ENCODE measurements at regions not wholly inside any gene's neighbourhood (a gene's known extent, or its start where the extent isn't known, plus 50 kb on each side); places are given as distances from the start of the nearest gene placed in this dataset.

- no peak overlapping the region for H3K4me3 ChIP-seq (ENCODE audit: low read depth, low read length)
- H3K36me3 ChIP-seq (ENCODE audit: control insufficient read depth in 2 of 2, insufficient read depth in 1 of 2, low read length in 2 of 2) = no peaks in the 10 kb centered on the region
- peak; percentile 91 for TF ChIP-seq ZNF529 (tag by site-specific recombination; IDR thresholded peaks at IDR 0.05; ENCODE audit: insufficient replicate concordance)
- TF ChIP-seq, protein P1, sequence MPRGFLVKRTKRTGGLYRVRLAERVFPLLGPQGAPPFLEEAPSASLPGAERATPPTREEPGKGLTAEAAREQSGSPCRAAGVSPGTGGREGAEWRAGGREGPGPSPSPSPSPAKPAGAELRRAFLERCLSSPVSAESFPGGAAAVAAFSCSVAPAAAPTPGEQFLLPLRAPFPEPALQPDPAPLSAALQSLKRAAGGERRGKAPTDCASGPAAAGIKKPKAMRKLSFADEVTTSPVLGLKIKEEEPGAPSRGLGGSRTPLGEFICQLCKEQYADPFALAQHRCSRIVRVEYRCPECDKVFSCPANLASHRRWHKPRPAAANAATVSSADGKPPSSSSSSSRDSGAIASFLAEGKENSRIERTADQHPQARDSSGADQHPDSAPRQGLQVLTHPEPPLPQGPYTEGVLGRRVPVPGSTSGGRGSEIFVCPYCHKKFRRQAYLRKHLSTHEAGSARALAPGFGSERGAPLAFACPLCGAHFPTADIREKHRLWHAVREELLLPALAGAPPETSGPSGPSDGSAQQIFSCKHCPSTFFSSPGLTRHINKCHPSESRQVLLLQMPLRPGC (tag by site-specific recombination; IDR thresholded peaks at IDR 0.05) = no peak
- CTCF ChIA-PET = interaction anchor here (0.8 kb wide), 1 partner anchor 1005 kb away, joined by 5 read pairs; no protein-coding TSS in a partner anchor
- H3K4me1 ChIP-seq (ENCODE audit: control insufficient read depth, insufficient read depth, low read length) = peaks cover 11% of the 10 kb centered on the region; the same call in 1 of the 2 replicates
- H3K27ac ChIP-seq (ENCODE audit: extremely low read depth, low read depth, low read length) = no peak overlapping the region
- POLR2A ChIA-PET = no interaction called here
- H3K9me3 ChIP-seq (ENCODE audit: control insufficient read depth, insufficient read depth, low read depth, low read length) = no peaks in the 10 kb centered on the region
These were observed 178.8 kb upstream of the VASH1 start for GRCh38 chr14:76582447-76582846.

DNA sequence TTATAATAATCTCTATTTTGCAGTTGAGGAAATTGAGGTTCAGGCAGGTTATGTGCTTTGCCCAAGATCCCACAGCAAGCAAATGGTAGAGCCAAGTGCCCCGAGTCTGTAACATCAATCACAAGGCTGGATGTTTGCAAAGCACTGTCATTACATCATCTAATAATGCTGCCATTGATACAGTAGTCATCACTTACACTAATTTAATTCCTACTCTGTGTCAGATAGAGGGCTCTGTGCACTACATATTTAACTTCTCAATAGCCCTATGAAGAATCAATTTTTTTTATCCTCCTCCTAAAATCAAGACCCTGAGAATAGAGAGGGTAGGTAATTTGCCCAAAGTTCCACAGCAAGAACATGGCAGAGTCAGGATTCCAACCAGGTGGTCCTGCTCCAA is 178.1 kb upstream of the VASH1 start:
- CTCF ChIA-PET = no interaction called here
- Histone ChIP-seq H3K9me3 (ENCODE audit: control insufficient read depth, insufficient read depth, low read depth, low read length) (no peaks in the 10 kb centered on the region), H3K36me3 (ENCODE audit: control insufficient read depth in 2 of 2, insufficient read depth in 1 of 2, low read length in 2 of 2) (no peaks in the 10 kb centered on the region), H3K4me3 (ENCODE audit: low read depth, low read length) (no peak overlapping the region), H3K27ac (ENCODE audit: extremely low read depth, low read depth, low read length) (no peak overlapping the region), H3K4me1 (ENCODE audit: control insufficient read depth, insufficient read depth, low read length) (peaks cover 11% of the 10 kb centered on the region; the same call in 1 of the 2 replicates)
- POLR2A ChIA-PET = no interaction called here
- TF ChIP-seq ZNF664 (tag by site-specific recombination; IDR thresholded peaks at IDR 0.05) (peak; percentile 52; the same call in 1 of the 2 replicates), ZNF366 (tag by site-specific recombination; conservative IDR thresholded peaks at IDR 0.05) (no peak), ZNF658 (tag by site-specific recombination; IDR thresholded peaks at IDR 0.05) (no peak), ZEB2 (tag by site-specific recombination; IDR thresholded peaks at IDR 0.05) (no peak), GLI4 (tag by site-specific recombination; IDR thresholded peaks at IDR 0.05) (no peak), FEZF1 (tag by site-specific recombination; IDR thresholded peaks at IDR 0.05) (peak; percentile 44; the same call in 1 of the 2 replicates)

- Histone ChIP-seq H3K4me3 (ENCODE audit: low read depth, low read length) (no peak overlapping the region), H3K36me3 (ENCODE audit: control insufficient read depth in 2 of 2, insufficient read depth in 1 of 2, low read length in 2 of 2) (no peaks in the 10 kb centered on the region), H3K9me3 (ENCODE audit: control insufficient read depth, insufficient read depth, low read depth, low read length) (no peaks in the 10 kb centered on the region), H3K4me1 (ENCODE audit: control insufficient read depth, insufficient read depth, low read length) (peaks cover 11% of the 10 kb centered on the region; the same call in 1 of the 2 replicates), H3K27ac (ENCODE audit: extremely low read depth, low read depth, low read length) (peak overlapping the region; percentile 37; the same call in 1 of the 2 replicates)
- POLR2A ChIA-PET = no interaction called here
- TF ChIP-seq ZNF626 (tag by site-specific recombination; IDR thresholded peaks at IDR 0.05) = no peak
- TF ChIP-seq ZNF548 (tag by site-specific recombination; IDR thresholded peaks at IDR 0.05) = no peak
- TF ChIP-seq ZBTB17 (tag by site-specific recombination; IDR thresholded peaks at IDR 0.05) = no peak
- CTCF ChIA-PET = no interaction called here
These were observed 177.5 kb upstream of the VASH1 start for GRCh38 chr14:76583805-76584204.

GRCh38 chr14:76584271-76584702 is 177.0 kb upstream of the VASH1 start:
- CTCF ChIA-PET = no interaction called here
- Histone ChIP-seq H3K27ac (ENCODE audit: extremely low read depth, low read depth, low read length) (peak overlapping the region; percentile 37; the same call in 1 of the 2 replicates), H3K9me3 (ENCODE audit: control insufficient read depth, insufficient read depth, low read depth, low read length) (no peaks in the 10 kb centered on the region), H3K4me3 (ENCODE audit: low read depth, low read length) (no peak overlapping the region), H3K4me1 (ENCODE audit: control insufficient read depth, insufficient read depth, low read length) (peaks cover 11% of the 10 kb centered on the region; the same call in 1 of the 2 replicates), H3K36me3 (ENCODE audit: control insufficient read depth in 2 of 2, insufficient read depth in 1 of 2, low read length in 2 of 2) (no peaks in the 10 kb centered on the region)
- POLR2A ChIA-PET = no interaction called here
- TF ChIP-seq SP7 (tag by site-specific recombination; IDR thresholded peaks at IDR 0.05) (peak; percentile 67), ZSCAN30 (tag by site-specific recombination; IDR thresholded peaks at IDR 0.05) (no peak), ZNF398 (tag by site-specific recombination; IDR thresholded peaks at IDR 0.05) (peak; percentile 94), ZFHX2 (tag by site-specific recombination; conservative IDR thresholded peaks at IDR 0.05) (peak; percentile 85), ZIC2 (tag by site-specific recombination; IDR thresholded peaks at IDR 0.05) (peak; percentile 92), ZNF132 (tag by site-specific recombination; IDR thresholded peaks at IDR 0.05; ENCODE audit: borderline replicate concordance) (no peak), GLIS2 (tag by site-specific recombination; IDR thresholded peaks at IDR 0.05) (peak; percentile 78), ZNF23 (tag by site-specific recombination; IDR thresholded peaks at IDR 0.05; ENCODE audit: borderline replicate concordance) (no peak), FEZF1 (tag by site-specific recombination; IDR thresholded peaks at IDR 0.05) (peak; percentile 56; the same call in 1 of the 2 replicates), ZNF223 (tag by site-specific recombination; IDR thresholded peaks at IDR 0.05) (no peak), ZNF174 (tag by site-specific recombination; IDR thresholded peaks at IDR 0.05) (no peak), ZFP69B (tag by site-specific recombination; IDR thresholded peaks at IDR 0.05) (0 out of 2 replicates have a peak, but pooled peaks have one; percentile 41)
- TF ChIP-seq, protein P2, sequence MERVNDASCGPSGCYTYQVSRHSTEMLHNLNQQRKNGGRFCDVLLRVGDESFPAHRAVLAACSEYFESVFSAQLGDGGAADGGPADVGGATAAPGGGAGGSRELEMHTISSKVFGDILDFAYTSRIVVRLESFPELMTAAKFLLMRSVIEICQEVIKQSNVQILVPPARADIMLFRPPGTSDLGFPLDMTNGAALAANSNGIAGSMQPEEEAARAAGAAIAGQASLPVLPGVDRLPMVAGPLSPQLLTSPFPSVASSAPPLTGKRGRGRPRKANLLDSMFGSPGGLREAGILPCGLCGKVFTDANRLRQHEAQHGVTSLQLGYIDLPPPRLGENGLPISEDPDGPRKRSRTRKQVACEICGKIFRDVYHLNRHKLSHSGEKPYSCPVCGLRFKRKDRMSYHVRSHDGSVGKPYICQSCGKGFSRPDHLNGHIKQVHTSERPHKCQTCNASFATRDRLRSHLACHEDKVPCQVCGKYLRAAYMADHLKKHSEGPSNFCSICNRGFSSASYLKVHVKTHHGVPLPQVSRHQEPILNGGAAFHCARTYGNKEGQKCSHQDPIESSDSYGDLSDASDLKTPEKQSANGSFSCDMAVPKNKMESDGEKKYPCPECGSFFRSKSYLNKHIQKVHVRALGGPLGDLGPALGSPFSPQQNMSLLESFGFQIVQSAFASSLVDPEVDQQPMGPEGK (tag by site-specific recombination; IDR thresholded peaks at IDR 0.05) = peak; percentile 52
